ENCODE measurements at regions not wholly inside any gene's neighbourhood (a gene's known extent, or its start where the extent isn't known, plus 50 kb on each side); places are given as distances from the start of the nearest gene placed in this dataset.

DNA sequence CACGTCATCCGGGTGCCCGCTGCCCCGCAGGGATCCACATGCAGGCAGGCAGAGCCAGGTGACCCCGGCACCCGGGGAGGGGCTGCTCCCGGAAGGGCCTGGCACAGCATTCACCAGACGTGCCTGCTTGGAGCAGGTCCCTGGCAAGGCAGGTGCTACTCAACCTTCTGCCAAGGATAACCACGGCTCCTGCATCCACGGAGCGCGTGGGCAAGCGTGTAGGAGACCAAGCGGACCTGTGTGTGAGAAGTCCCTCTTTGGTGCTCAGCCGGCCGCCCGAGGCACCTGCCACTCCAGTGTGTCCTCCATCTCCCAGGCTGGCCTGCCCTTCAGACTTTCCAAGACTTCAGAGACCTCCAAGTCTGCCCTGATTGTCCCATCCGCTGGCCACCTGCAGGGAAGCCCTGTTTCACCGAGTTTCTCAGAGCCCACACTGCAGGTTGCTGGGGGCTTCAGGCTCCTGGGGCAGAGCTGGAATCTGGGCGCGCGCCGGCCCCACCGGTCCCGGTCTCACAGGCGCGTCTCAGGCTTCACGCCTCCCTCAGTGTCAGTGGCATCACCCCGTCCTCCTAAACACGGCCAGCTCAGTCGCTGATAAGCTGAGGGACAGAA lies 124.3 kb downstream of the DLL1 start:
- ATAC-seq, result no peak
- Histone ChIP-seq H3K27ac (ENCODE audit: low read depth) (no peak overlapping the region), H3K79me2 (replicated peaks; ENCODE audit: insufficient read depth) (no peaks in the 10 kb centered on the region), H3F3A (replicated peaks; ENCODE audit: low read depth) (no peaks in the 10 kb centered on the region), H4K20me1 (replicated peaks; ENCODE audit: insufficient read depth) (no peaks in the 10 kb centered on the region), H2AFZ (no peak overlapping the region), H3K27me3 (ENCODE audit: insufficient read depth) (no peaks in the 10 kb centered on the region), H3K4me2 (no peak overlapping the region), H3K4me3 (no peak overlapping the region), H3K4me1 (ENCODE audit: insufficient read depth) (no peaks in the 10 kb centered on the region), H3K36me3 (ENCODE audit: insufficient read depth) (no peaks in the 10 kb centered on the region), H3K9me2 (ENCODE audit: insufficient read depth) (no peaks in the 10 kb centered on the region)
- H3K36me3 Mint-ChIP-seq (ENCODE audit: low read depth), result peaks cover 9% of the 10 kb centered on the region
- DNase-seq (ENCODE audit: low spot score), result no peak
- no peak overlapping the region for H3K4me3 Mint-ChIP-seq
- H3K27me3 Mint-ChIP-seq (ENCODE audit: insufficient read depth, low read depth, poor library complexity), result peaks cover 18% of the 10 kb centered on the region
- H3K9me3 Mint-ChIP-seq, result peaks cover 31% of the 10 kb centered on the region
- no peaks in the 10 kb centered on the region for H3K4me1 Mint-ChIP-seq
- no peak overlapping the region for H3K27ac Mint-ChIP-seq
- TF ChIP-seq ZNF331 (CRISPR knock-in tag; IDR thresholded peaks at IDR 0.05; ENCODE audit: low read depth), result no peak
- TF ChIP-seq, protein P1, sequence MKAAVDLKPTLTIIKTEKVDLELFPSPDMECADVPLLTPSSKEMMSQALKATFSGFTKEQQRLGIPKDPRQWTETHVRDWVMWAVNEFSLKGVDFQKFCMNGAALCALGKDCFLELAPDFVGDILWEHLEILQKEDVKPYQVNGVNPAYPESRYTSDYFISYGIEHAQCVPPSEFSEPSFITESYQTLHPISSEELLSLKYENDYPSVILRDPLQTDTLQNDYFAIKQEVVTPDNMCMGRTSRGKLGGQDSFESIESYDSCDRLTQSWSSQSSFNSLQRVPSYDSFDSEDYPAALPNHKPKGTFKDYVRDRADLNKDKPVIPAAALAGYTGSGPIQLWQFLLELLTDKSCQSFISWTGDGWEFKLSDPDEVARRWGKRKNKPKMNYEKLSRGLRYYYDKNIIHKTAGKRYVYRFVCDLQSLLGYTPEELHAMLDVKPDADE (IDR thresholded peaks at IDR 0.05), result no peak
- no peak for TF ChIP-seq EZH2 (IDR thresholded peaks at IDR 0.05; ENCODE audit: low read depth, unreplicated experiment)
- TF ChIP-seq CREB1 (CRISPR knock-in tag; IDR thresholded peaks at IDR 0.05; ENCODE audit: low read depth), result no peak

DNA sequence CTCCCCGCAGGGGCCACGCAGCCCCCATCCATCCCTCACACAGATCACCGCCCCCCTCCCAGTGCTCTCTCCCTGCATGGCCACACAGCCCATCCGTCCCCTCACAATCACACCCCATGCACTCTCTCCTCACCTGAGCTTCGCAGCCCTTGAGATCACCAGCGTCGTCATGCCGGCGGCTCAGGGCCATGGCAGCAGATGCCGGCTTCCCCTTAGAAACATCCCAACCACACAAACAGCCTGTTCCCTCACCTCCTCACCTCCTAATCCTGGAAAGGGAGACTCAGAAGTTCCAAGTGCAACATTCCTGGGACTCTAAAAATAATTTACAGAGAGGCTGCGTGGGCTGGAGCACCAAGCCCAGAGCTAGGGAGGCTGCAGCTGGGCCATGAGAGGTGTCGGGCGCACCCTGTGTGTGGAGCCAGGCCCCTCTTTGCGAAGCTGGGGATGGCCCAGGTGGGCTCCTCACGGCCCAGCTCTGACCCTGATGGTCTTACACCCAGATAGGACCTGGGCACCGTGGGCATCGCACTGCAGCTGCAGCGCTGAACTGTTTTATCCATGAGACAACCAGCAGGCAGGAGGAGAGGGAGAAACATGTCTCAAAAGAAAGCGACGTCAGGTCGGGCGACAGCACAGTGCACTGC lies 125.3 kb downstream of the DLL1 start:
- Histone ChIP-seq H3K4me2 (no peak overlapping the region), H3K79me2 (replicated peaks; ENCODE audit: insufficient read depth) (no peaks in the 10 kb centered on the region), H3K27ac (ENCODE audit: low read depth) (no peak overlapping the region), H3K4me1 (ENCODE audit: insufficient read depth) (no peaks in the 10 kb centered on the region), H3K36me3 (ENCODE audit: insufficient read depth) (no peaks in the 10 kb centered on the region), H3K27me3 (ENCODE audit: insufficient read depth) (no peaks in the 10 kb centered on the region), H3F3A (replicated peaks; ENCODE audit: low read depth) (no peaks in the 10 kb centered on the region), H3K9me2 (ENCODE audit: insufficient read depth) (no peaks in the 10 kb centered on the region), H3K4me3 (no peak overlapping the region), H2AFZ (no peak overlapping the region), H4K20me1 (replicated peaks; ENCODE audit: insufficient read depth) (no peaks in the 10 kb centered on the region)
- no peak overlapping the region for H3K4me3 Mint-ChIP-seq
- peaks cover 25% of the 10 kb centered on the region for H3K9me3 Mint-ChIP-seq
- peaks cover 18% of the 10 kb centered on the region for H3K27me3 Mint-ChIP-seq (ENCODE audit: insufficient read depth, low read depth, poor library complexity)
- no peak overlapping the region; the same call in 1 of the 2 replicates for H3K27ac Mint-ChIP-seq
- no peak for DNase-seq (ENCODE audit: low spot score)
- peaks cover 9% of the 10 kb centered on the region for H3K36me3 Mint-ChIP-seq (ENCODE audit: low read depth)
- ATAC-seq, result peak; percentile 30
- H3K4me1 Mint-ChIP-seq, result no peaks in the 10 kb centered on the region
- TF ChIP-seq EZH2 (IDR thresholded peaks at IDR 0.05; ENCODE audit: low read depth, unreplicated experiment), result no peak
- TF ChIP-seq, protein P2, sequence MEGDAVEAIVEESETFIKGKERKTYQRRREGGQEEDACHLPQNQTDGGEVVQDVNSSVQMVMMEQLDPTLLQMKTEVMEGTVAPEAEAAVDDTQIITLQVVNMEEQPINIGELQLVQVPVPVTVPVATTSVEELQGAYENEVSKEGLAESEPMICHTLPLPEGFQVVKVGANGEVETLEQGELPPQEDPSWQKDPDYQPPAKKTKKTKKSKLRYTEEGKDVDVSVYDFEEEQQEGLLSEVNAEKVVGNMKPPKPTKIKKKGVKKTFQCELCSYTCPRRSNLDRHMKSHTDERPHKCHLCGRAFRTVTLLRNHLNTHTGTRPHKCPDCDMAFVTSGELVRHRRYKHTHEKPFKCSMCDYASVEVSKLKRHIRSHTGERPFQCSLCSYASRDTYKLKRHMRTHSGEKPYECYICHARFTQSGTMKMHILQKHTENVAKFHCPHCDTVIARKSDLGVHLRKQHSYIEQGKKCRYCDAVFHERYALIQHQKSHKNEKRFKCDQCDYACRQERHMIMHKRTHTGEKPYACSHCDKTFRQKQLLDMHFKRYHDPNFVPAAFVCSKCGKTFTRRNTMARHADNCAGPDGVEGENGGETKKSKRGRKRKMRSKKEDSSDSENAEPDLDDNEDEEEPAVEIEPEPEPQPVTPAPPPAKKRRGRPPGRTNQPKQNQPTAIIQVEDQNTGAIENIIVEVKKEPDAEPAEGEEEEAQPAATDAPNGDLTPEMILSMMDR (conservative IDR thresholded peaks at IDR 0.05; ENCODE audit: low read depth in 2 of 2), result no peak
- TF ChIP-seq, protein P3, sequence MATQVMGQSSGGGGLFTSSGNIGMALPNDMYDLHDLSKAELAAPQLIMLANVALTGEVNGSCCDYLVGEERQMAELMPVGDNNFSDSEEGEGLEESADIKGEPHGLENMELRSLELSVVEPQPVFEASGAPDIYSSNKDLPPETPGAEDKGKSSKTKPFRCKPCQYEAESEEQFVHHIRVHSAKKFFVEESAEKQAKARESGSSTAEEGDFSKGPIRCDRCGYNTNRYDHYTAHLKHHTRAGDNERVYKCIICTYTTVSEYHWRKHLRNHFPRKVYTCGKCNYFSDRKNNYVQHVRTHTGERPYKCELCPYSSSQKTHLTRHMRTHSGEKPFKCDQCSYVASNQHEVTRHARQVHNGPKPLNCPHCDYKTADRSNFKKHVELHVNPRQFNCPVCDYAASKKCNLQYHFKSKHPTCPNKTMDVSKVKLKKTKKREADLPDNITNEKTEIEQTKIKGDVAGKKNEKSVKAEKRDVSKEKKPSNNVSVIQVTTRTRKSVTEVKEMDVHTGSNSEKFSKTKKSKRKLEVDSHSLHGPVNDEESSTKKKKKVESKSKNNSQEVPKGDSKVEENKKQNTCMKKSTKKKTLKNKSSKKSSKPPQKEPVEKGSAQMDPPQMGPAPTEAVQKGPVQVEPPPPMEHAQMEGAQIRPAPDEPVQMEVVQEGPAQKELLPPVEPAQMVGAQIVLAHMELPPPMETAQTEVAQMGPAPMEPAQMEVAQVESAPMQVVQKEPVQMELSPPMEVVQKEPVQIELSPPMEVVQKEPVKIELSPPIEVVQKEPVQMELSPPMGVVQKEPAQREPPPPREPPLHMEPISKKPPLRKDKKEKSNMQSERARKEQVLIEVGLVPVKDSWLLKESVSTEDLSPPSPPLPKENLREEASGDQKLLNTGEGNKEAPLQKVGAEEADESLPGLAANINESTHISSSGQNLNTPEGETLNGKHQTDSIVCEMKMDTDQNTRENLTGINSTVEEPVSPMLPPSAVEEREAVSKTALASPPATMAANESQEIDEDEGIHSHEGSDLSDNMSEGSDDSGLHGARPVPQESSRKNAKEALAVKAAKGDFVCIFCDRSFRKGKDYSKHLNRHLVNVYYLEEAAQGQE (IDR thresholded peaks at IDR 0.05; ENCODE audit: unreplicated experiment), result no peak
- no peak for TF ChIP-seq CREB1 (CRISPR knock-in tag; IDR thresholded peaks at IDR 0.05; ENCODE audit: low read depth)
- no peak for TF ChIP-seq ZNF331 (CRISPR knock-in tag; IDR thresholded peaks at IDR 0.05; ENCODE audit: low read depth)
- TF ChIP-seq JUNB (IDR thresholded peaks at IDR 0.05; ENCODE audit: unreplicated experiment), result no peak

Measured in GM23338 (cell line).